Stimulated activated CD4-positive, alpha-beta T cell treated with anti-CD3 and anti-CD28 coated beads, Interleukin-12 subunit alpha, Interleukin-12 subunit beta, amount 100 ng/mL, for 48 hours (primary cell): ENCODE measurements at regions not wholly inside any gene's neighbourhood (a gene's known extent, or its start where the extent isn't known, plus 50 kb on each side); places are given as distances from the start of the nearest gene placed in this dataset.

Experiments
- DNase-seq, 3 donors: peaks; one replicate each; pipeline ENCODE4 v3.0.0-alpha.2; 2020; ENCODE audit warnings: low read depth in 2 of 3, low spot score in 1 of 3

DNA sequence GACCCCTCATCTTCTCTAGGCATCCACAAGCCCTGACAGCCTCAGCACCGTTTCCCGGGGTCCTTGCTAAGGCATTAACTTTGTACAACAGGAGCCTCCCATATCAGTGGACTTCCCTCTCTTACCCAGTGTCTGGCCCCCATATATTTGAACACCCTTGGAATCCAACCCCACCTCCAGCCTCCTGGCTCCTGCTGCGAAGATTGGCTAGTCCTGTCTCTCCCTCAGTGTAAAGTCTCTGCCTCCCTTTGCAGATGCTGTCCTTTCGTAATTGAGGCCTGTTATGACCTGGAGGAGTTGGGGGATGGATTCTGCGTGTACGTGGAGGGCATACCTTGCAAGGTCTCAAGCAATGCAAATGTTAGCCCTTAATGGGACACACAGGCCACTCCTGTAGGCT, 413.7 kb downstream of the IRS2 start:
- no peak for DNase-seq

DNA sequence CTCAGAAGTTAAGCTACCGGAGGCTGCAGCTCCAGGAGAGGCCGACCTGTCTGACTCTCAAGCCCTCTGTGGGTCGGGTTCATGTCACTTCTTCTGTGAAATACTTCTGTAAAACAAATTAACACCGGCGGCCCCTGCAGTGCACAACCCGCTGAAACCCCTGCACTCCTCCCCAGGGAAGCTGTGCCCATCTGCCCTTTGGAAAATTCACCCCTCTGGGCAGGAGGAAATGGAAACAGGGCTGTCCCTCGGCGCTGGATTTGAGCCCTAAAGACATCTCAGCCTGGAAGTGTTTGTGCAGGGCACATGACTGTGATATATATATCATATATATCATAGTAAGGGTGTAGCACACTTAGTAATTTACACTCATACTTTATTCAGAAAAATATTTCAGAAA, 415.3 kb downstream of the IRS2 start:
- no peak for DNase-seq

DNA sequence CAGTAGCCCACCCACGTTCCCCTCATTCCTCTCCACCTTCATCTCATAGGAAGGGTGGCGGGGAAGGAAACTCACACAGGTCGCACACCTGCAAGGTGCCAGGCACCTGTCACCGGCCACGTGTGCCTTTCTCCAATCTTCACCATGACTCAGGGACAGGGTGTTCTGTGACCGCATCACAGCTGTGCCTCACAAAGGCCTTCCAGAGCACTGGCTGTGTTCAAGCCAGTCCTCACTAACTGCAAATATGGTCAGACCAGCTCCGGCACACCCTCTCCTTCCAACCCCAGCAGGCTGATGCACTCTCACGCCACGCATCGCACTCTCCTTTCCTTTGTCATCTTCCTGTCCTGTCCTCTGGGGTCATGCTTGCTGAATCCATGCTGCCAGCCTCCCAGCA, 415.9 kb downstream of the IRS2 start:
- DNase-seq = no peak

DNA sequence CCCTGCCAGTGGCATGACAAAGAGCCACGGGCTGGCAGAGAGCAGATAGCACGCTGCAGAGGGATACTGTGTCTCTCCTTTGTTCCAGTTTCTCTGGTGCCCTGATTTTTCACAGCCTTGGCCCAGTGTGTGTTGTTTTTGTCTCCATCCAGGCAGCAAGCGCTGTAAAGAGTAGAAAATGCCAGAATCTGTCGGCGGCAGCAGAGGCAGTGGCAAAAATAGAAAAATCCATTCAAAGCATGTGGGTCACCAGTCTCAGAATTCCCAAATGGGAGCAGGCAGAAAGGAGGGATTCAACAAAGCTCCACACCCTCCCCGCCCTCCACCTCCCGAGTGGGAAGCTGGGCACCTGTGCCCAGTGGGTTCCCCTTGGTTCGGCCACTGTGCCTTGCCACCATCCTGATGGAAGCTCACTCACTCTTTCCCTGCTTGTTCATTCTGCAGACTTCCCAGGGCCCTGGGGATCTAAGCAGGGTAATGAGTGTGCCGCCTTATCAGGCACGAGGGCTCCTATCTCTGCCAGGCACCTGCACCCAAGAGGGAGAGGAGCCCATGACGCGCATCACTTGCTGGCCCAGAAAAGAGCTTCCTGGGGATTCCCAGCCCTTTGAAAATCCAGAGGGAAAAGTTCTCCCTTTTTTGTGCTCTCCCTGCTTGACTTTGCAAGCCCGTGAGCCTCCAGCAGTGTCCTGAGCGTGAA, 416.9 kb downstream of the IRS2 start:
- no peak for DNase-seq

DNA sequence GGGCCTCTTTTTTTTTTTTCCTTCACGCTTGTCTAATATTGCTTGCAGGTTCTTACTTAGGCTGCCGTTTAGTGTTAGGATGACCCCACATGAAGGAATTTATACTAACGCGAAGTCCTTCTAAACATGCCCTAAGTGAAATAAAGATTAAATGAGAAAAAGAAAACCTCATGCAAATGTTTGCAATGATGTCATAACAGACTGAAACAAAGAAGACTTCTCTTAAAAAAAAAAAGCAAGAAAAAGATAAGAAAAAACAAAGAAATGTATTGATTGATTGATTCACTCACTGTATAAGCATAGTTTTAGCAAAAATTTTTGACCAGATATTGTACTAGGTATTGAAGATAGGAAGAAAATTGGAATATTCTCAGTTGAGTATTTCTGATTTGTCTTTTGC, 418.2 kb downstream of the IRS2 start:
- no peak for DNase-seq

DNA sequence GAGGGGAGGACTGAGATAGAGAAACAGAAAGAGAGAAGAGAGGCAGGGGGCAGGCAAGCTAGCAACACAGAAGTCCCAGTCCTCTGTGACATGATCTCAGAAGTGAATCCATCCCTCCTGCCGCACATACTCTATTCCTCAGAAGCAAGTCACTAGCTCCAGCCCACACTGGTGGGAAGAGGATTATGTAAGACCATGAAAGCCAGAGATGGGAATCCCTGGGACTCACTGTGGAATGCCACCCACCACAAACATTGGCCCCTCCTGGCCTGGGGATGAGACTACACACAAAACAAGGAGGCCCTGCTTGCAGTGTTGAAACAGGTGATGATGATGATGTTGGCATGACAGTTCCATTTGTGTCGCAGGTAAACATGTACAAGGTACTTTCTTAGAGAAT, 419.9 kb downstream of the IRS2 start:
- DNase-seq = no peak

DNA sequence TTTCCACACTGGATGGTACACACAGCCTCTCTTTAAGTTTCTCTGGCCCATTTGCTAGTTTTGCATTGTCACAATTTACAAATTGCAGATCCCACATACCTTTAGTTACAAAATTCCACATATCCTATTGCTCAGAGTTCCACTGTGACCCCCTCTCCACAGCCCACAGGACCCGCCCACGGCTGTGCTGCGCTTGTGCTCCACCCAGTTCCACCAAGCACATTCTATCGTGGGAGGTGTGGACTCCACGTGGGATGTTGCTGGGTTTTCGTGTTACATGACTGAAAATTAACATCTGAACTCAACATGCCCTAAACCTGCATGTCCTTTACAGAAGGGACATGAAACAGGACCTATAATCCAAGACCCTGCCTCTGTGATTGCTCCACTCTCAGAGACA, 423.0 kb downstream of the IRS2 start:
- DNase-seq = no peak

DNA sequence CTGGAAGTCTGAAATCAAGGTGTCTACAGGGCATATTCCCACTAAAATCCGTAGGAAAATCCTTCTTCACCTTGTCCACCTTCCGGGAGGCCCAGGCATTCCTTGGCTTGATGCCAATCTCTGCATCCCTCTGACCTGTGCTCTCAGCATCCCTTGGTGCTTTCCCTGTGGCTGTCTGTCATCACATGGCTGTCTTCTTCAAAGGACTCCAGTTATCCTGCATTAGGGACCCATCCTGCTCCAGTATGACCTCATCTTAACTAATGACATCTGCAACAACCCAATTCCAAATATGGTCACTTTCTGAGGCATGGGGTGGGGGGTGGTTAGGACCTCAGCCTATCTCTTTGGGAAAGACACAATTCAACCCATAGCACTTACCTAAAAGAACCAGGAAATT, 423.8 kb downstream of the IRS2 start:
- DNase-seq = no peak

DNA sequence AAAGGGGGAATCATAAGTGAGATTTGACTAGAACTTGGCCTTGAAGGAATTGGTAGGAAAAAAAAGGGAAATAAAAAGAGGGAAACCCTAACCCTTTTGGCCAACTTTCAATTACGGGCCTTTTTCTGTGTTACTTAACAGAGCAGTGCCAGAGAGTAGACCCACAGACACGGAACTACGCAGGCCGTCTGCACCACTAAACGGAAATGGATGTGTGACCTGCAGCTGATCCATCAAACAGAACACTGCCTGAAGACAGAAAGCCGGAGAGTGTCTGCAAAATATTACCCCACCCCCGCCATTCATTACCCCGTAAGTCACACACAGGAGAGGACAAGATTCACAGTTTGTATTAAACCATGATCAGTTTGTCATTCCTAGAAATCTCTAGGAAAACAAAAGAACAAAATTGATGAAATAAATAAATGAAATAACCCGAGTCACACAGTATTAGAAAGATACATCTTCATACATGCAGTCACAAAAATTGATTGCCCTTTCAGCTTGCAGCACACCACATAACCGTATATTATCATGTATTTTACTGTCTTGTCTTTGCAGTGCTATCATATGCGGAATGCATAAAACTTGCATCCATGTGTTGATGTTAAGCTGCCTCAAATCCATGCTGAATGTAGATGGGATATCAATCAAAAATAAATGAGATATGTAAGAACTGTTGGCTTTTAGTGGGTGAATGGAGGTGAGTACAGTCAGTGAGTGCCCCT, 424.7 kb downstream of the IRS2 start:
- no peak for DNase-seq

DNA sequence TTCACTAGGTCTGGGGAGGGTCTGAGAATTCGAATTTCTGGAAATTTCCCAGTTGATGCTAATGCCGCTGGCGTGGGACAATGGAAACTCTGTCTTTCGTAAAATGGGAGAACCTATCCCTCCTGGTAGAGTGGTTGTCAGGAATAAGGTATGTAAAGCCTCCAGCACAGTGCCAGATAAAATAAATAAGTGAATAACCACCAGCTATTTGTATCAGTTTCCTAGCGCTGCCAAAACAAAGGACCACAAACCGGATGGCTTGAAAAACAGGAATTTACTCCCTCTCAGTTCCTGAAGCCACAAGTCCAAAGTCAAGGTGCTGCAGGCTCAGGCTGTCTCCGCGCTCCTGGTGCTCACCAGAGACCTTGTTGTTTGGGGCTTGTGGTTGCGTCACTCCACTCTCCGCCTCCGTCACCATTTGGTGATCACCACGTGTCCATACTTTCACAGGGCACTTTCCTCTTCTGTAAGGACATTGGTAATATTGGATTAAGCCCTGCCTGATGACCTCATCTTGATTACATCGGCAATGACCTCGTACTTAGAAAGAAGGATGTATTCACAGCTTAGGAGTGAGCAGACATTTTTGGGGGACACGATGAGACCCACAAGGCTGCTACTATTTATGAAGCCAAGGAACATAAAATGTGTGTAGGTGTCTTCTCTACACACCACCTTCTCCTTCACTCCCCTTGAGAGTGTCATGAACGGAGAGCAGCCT, 428.5 kb downstream of the IRS2 start:
- DNase-seq = no peak

DNA sequence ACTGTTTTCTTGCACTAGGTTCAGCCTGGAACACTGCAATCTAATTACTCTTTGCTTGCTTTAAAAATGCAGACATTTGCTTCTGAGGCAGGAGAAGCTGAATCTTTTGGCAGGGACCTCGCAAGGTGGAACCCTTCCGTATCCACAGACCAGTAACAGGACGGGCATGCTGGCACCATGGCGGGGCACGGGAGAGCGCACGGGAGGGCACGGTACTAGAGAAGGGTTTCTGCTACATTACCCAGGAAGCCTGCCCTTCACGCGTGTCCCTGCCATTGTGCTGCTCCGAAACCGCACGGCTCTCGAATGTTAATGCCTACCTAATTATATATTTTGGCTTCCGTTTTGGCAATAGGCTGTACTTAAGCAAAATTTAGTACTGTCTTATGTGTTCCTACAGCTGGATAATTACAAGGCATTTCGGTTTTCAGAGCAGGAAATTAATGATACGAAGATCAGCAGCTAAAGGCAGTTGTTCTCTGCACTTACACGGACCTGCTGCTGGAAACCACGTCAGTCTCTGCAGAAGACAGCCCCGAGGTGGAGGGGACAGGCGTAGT, 430.4 kb downstream of the IRS2 start:
- no peak for DNase-seq

DNA sequence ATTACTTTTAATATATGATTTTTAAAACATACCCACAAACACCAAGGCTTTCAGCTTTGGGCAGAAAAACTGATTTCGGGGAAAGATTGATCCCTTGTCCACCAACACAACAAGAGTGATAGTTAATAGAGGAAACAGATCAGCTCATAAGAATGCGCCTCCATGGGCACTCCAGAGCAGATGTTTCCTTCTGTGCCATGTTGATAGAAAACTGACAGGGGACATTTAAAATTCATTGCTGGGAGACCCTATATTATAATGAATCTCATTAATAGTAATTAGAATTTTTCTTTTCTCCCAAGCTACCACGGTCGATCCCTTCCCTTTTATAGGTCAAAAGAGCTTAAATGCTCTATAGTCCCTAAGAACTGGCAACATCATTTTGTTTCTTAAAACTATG, 431.2 kb downstream of the IRS2 start:
- no peak for DNase-seq

DNA sequence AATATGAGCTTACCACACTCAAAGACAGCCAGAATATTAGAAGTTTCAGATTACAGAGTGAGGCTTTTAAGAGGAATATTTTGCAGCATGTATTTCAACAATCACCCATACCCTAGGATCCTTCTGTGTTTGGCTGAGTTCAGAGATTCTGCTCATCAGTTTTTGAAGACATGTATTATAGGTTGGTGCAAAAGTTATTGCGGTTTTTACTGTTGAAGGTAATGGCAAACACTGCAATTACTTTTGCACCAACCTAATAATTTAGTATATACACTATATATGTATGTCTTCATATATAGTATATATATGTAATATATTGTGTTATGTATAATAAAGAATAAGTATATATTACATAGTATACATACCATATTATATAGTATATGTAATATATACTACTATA, 435.1 kb downstream of the IRS2 start:
- no peak for DNase-seq

DNA sequence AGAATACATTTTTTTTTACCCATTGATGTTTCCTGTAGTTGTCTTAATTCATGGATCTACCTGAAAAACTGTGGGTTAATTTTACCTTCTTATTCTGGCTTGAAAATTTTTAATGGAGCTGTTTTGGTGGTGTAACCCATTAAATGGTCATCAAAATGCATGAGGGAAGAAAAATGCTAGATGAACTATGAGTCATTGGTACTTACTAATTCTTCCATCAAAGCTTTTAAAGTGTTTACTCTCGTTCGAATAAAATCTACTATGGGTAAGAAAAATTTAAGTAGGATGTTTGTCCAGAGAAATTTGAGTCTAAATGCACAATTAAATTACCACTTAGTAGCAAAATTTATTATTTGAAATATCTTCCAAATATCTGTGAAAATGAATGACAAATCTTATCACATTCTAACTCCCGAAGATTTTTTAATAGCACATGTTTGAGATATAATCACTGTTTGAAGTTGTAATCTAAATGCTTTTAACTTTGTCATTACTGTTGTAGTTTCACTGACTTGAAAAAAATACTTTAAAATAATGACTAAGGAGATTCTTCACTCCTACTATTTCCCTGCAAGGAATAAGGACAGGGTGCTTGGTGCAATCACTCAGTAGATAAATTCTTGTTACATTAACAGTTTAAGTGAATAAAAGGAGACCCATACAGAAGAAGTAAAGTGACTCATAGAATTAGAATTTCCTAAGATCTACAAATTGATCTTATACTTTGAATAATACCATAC, 437.7 kb downstream of the IRS2 start:
- no peak for DNase-seq

DNA sequence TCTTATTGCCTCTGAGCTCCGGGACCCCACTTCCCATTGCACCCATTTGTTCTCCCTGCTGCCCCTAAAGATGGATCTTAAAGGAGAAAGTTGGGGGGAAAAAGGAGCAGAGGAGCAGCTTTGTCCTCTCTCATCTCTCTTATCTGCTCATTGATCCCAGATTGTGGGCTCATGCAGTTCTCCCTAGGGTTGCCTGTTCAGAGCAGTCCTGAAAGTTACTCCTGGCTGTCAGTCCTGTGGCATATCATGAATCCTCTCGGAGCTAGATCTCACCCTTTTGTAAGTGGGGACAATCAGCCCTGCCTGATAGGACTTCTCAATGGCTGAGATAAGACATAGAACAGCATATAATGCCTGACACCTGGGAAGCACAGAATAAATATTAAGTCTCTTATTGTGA, 440.3 kb downstream of the IRS2 start:
- DNase-seq = no peak

DNA sequence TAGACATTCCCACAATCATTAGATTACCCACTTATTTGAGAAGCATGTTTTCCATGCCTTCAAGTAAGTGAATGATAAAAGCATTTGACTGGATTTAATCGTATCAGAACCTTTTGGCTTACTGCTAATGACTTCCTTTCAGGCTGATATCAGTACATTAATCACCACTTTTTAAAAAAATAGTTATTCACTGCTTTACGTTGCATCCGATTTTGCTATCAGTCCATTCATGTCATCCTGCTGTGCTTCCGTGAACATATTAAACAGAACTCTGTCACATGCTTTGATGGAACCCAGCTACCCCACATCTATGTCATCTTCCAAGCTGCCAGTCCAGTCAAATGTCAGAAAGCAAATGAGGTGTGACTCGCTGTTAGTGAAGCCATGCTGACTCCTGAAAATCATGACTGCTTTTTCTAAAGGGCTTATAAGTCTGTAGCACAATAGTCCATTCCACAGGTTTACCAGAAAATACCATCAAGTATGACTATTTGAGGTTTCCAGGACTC, 440.9 kb downstream of the IRS2 start:
- no peak for DNase-seq

DNA sequence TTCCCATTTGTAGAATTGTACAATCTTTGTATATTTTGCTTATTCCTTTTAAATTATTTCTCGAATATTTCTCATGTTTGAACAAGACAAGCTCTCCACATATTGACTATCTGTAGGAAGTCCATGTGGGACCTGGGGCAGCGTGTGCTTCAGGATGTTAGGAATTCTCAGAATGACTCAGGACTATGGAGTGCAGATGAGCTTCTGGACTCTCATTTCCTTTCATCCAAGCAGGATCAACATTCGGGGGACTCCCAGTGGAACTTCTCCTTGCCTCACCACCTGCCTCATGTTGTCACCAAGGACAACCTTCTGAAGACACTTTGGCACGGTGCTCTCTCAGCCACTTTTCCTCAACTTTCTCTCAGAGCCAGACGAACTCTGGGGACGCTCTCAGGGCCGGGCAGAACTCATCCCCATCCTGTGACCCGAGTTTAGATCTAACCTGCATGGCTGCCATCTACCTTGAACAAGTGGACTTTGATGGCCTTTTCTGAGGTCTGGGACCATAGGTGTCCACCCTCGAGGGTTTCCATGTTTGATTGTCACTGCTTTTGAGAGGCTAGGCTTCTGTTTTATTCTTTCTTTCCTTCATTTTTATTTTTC, 441.7 kb downstream of the IRS2 start:
- no peak for DNase-seq

DNA sequence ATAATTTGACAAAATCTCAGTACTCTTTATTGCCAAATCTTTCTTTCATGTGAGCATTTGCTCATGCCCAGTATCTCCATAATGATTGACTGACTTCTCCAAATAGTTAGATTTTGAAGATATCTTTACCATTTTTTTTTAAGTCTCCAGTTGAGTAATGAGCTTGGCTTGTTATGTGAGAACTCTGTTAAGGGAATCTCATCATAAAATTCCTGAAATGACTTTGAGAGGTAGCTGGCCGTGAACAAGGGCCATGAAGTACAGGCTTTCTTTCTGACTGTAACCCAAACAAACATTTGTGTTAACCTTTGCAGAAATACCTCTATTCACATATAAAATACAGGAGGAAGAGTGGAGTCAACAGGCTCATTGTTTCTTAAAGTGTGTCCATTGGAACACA, 449.7 kb downstream of the IRS2 start:
- DNase-seq = no peak

DNA sequence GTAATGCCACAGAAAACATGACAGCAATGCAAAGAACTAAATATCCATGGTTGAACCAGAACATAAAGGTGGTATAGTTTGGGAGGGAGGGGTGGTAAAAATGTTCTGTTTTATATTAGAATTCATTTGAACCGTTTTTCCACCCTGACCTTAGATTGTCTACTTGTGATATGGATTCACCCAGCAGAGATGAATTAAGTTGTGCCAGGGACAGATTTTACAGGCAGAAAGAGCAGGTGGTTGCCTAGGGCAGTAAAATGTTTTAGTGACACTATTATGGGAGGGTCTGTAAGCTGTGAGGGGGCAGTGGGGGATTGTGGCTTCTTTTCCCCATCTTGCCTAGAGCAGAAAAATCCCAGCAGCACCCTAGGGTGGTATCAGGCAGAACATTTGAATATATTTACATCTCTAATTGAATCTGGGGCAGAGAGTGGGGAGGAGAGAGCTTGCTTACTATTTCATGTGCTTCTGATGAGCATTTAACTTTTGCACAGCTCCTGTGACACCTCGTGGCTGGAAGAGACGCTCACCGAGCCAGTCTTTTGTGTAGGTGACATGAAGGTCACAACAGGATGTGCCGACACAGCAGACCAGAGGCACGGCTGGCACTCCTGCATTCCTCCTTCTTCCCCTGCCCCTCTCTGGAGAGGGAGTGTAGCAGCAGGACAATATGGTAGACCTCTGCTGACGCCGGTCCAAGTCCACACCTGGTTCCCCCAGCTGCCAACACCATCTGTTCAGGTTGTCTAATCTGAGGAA, 452.3 kb downstream of the IRS2 start:
- no peak for DNase-seq
